Neutrophil (primary cell): ENCODE measurements at regions not wholly inside any gene's neighbourhood (a gene's known extent, or its start where the extent isn't known, plus 50 kb on each side); places are given as distances from the start of the nearest gene placed in this dataset.

ENCODE experiments used
- H3K27ac ChIP-seq: fragments of 200-600 bp; sonication (generic); 2 replicates; pipeline ENCODE4 v1.5.1; 2016; ENCODE audit warnings: mild to moderate bottlenecking, moderate library complexity
- H3K27me3 ChIP-seq: fragments of 200-600 bp; sonication (generic); 2 replicates; pipeline ENCODE4 v1.6.0; 2016; ENCODE audit warnings: mild to moderate bottlenecking
- H3K36me3 ChIP-seq: fragments of 200-600 bp; sonication (generic); 2 replicates; pipeline ENCODE4 v1.5.1; 2017
- H3K4me1 ChIP-seq, 2 experiments: fragments of 200-600 bp in 1 of 2; sonication (generic) in 1 of 2; 1 replicate in 1 of 2; 2 replicates in 1 of 2; pipeline versions ENCODE4 v1.5.1 to v1.6.1; 2013 to 2016; ENCODE audit warnings: low read depth in 1 of 2, low read length in 1 of 2, mild to moderate bottlenecking in 1 of 2, moderate library complexity in 1 of 2; ENCODE audit not compliant: control insufficient read depth in 1 of 2, insufficient read depth in 1 of 2
- H3K4me3 ChIP-seq, 2 experiments: fragments of 200-600 bp in 1 of 2; sonication (generic) in 1 of 2; 1 replicate in 1 of 2; 2 replicates in 1 of 2; pipeline ENCODE4 v1.5.1; 2013 to 2016; ENCODE audit warnings: low read depth in 1 of 2, low read length in 1 of 2, mild to moderate bottlenecking in 1 of 2, moderate library complexity in 1 of 2
- H3K9me3 ChIP-seq: fragments of 200-600 bp; sonication (generic); 2 replicates; pipeline ENCODE4 v1.5.1; 2016
- TF ChIP-seq, protein P1 (sequence below): fragments of 200-600 bp; sonication (generic); IDR thresholded peaks from 2 replicates; pipeline ENCODE4 v1.5.1; 2016; ENCODE audit warnings: antibody characterized with exemption

DNA sequence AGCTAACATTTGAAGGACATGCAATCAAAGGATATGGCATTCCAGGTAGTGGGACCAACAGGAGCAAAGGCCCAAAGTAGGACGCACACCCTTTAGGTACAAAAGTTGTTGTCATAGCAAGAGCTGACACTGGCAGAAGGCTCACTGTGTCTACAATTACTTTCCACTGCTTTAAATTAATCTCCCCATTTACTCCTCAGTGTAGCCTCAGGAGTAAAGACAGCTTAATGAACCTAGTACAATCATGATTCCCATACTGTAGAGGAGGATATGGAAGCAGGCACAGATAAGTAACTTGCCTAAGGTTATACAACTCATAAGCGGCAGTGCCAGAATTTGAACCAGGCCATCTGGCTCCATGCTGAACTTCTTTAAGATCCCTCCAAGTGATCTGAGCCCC is 212.9 kb upstream of the SFSWAP start:
- Histone ChIP-seq H3K4me3 (no peak overlapping the region), H3K4me1 (no peaks in the 10 kb centered on the region), H3K27me3 (no peaks in the 10 kb centered on the region), H3K9me3 (no peaks in the 10 kb centered on the region), H3K27ac (no peak overlapping the region), H3K36me3 (no peaks in the 10 kb centered on the region)
- TF ChIP-seq, protein P1, sequence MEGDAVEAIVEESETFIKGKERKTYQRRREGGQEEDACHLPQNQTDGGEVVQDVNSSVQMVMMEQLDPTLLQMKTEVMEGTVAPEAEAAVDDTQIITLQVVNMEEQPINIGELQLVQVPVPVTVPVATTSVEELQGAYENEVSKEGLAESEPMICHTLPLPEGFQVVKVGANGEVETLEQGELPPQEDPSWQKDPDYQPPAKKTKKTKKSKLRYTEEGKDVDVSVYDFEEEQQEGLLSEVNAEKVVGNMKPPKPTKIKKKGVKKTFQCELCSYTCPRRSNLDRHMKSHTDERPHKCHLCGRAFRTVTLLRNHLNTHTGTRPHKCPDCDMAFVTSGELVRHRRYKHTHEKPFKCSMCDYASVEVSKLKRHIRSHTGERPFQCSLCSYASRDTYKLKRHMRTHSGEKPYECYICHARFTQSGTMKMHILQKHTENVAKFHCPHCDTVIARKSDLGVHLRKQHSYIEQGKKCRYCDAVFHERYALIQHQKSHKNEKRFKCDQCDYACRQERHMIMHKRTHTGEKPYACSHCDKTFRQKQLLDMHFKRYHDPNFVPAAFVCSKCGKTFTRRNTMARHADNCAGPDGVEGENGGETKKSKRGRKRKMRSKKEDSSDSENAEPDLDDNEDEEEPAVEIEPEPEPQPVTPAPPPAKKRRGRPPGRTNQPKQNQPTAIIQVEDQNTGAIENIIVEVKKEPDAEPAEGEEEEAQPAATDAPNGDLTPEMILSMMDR: no peak

DNA sequence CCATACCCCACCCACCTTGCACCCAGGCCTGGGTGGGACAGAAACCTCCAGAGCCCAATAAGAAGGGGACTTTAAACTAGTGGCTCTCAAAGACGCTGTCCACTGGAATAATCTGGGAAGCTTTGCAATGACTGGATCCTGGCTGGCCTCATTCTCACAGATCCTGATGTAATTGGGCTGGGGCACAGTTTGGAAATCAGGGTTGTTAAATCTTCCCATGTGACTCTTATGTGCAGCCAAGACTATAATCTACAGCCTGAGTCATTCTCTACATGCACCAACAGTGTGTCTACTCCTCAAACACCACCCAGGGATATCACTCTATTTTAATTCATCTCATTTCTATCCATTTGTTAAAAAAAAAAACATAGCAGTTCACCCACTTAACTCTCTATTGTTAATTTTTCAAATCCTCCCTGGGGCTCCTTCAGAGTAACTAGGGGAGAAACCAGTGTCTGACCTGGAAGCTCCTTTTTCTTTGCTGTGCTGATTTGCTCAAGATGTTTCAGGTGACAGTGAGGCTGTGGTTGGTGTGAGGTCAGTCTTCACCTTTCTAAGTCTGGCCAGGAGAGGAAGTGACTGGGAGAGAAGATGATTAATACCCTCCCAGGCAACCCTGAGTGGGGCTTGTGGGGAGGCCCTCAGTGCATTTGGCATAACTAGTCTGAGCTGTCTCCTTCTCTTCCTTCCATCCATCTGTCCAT is 211.6 kb upstream of the SFSWAP start:
- no peaks in the 10 kb centered on the region for H3K9me3 ChIP-seq
- H3K4me1 ChIP-seq: no peaks in the 10 kb centered on the region
- no peak overlapping the region for H3K27ac ChIP-seq
- H3K36me3 ChIP-seq: no peaks in the 10 kb centered on the region
- H3K4me3 ChIP-seq: no peak overlapping the region
- no peaks in the 10 kb centered on the region for H3K27me3 ChIP-seq
- TF ChIP-seq, protein P1: no peak

DNA sequence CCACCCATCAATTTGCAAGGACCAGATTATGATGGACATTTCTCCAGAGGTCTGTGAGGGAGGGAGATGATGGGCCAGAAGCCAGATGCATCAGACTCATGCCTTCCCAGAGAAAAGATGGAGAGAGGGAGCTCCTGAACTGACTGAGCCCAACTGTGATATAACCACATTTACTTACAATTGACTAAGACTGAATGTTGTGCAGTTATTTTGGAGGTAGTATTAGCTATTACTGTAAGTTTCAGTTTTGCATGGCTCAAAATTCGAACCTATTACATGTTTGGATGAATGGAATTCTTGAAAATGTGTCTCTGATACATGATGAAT is 211.1 kb upstream of the SFSWAP start:
- TF ChIP-seq, protein P1: no peak
- no peaks in the 10 kb centered on the region for H3K36me3 ChIP-seq

DNA sequence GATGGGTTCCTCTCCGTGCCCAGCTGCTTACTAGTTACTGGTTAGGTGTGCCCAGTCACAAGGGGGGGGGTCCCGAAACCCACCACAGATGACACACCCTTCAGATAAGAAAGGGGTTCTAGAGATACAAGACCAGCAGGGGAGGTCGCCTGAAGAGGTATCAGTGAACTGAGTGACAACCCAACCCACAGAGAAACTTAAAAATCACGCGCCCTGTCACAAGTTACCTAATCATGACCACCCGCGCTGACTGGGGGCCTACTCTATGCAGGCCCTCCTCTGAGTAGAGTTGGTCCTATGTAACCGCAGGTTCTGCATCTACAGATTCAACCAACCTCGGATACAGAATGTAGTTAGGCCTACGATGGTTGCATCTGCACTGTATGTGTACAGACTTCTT is 210.3 kb upstream of the SFSWAP start:
- TF ChIP-seq, protein P1: no peak
- H3K27ac ChIP-seq: no peak overlapping the region

More for the DNA sequence above, 211.1 kb upstream of the SFSWAP start:
- Histone ChIP-seq H3K4me1 (no peaks in the 10 kb centered on the region), H3K4me3 (no peak overlapping the region), H3K27me3 (no peaks in the 10 kb centered on the region), H3K9me3 (no peaks in the 10 kb centered on the region), H3K27ac (no peak overlapping the region)

DNA sequence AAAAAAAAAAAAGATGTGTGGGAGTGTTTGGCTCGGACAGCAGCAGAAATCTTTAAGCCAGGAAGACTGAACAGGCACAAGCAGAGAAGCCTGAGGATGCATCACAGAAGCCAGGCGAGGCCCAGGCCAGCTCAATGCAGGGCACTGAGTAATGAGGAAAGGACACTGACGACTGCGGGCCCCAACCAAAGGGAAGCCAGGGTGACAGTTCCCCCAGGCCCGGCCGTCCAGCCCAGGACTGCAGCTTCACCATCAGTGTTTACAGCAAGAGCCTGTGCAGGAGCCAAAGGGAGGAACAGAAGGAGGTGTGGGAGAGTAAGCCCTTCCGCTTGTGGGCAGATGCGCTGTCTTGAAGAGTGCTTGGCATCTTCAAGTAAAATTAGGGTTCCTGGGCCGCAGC is 205.3 kb upstream of the SFSWAP start:
- TF ChIP-seq, protein P1: no peak
- H3K9me3 ChIP-seq: no peaks in the 10 kb centered on the region
- H3K4me1 ChIP-seq: no peaks in the 10 kb centered on the region
- no peaks in the 10 kb centered on the region for H3K27me3 ChIP-seq
- H3K27ac ChIP-seq: no peak overlapping the region
- no peak overlapping the region for H3K4me3 ChIP-seq
- H3K36me3 ChIP-seq: no peaks in the 10 kb centered on the region

More for the DNA sequence above, 210.3 kb upstream of the SFSWAP start:
- H3K9me3 ChIP-seq: no peaks in the 10 kb centered on the region
- no peak overlapping the region for H3K4me3 ChIP-seq
- no peaks in the 10 kb centered on the region for H3K4me1 ChIP-seq
- no peaks in the 10 kb centered on the region for H3K36me3 ChIP-seq
- no peaks in the 10 kb centered on the region for H3K27me3 ChIP-seq
